AG10803 (cell line): ENCODE measurements at regions not wholly inside any gene's neighbourhood (a gene's known extent, or its start where the extent isn't known, plus 50 kb on each side); places are given as distances from the start of the nearest gene placed in this dataset.
"Not testable (repeated sequence)": the region's sequence is repeated elsewhere in the genome, so short reads cannot be mapped to it uniquely, and the experiment has no call there.

Source experiments
- DNase-seq: peaks from one replicate; pipeline ENCODE4 v3.0.0; 2010; ENCODE audit warnings: low read depth
- H3K4me3 ChIP-seq: 2 replicates; pipeline ENCODE4 v1.5.1; 2011; ENCODE audit warnings: mild to moderate bottlenecking, low read length, control low read depth
- TF ChIP-seq, protein P1 (sequence below): conservative IDR thresholded peaks from 2 replicates; pipeline ENCODE4 v1.5.1; 2011; ENCODE audit warnings: mild to moderate bottlenecking, low read length, control low read depth, inconsistent platforms

DNA sequence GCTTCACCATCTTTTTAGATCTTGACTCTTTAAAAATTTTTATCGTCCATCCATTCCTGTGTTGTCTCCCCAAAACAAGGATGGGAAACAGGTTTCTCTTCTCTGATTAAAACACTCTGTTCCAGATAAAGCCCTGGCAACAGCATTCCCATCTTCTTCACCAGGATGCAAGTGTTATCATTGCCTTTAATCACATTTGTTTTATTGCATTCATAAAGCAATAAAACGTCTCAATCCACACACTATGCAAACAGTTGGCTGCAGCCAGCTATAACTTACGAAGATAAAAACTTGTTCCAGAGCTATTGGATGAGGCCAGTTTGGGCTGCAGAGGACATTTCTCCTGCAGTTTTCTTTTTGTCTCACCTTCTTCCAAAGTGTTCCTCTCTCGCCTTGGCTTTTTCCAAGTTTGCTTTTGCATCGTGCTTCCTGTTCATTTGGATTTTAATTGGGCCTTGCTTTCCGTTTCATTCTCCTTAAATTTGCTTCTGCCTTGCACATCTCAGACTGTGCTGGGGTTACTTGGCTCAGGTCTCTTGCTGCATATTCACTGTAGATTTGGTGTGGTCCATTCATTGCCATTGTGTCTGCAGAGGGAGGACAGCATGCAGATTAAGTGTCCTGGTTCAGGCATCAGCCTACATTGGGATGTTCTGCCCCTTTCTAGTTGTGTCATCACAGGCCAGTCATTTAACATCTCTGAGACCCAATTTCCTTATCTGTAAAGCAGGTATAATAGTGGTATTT is 136.5 kb upstream of the LIFR start:
- TF ChIP-seq, protein P1, sequence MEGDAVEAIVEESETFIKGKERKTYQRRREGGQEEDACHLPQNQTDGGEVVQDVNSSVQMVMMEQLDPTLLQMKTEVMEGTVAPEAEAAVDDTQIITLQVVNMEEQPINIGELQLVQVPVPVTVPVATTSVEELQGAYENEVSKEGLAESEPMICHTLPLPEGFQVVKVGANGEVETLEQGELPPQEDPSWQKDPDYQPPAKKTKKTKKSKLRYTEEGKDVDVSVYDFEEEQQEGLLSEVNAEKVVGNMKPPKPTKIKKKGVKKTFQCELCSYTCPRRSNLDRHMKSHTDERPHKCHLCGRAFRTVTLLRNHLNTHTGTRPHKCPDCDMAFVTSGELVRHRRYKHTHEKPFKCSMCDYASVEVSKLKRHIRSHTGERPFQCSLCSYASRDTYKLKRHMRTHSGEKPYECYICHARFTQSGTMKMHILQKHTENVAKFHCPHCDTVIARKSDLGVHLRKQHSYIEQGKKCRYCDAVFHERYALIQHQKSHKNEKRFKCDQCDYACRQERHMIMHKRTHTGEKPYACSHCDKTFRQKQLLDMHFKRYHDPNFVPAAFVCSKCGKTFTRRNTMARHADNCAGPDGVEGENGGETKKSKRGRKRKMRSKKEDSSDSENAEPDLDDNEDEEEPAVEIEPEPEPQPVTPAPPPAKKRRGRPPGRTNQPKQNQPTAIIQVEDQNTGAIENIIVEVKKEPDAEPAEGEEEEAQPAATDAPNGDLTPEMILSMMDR, result no peak

GRCh38 chr5:38695021-38695958 is 138.8 kb upstream of the LIFR start:
- TF ChIP-seq, protein P1, result no peak
- no peak overlapping the region for H3K4me3 ChIP-seq
- no peak for DNase-seq

More for the DNA sequence above, 136.5 kb upstream of the LIFR start:
- DNase-seq, result no peak
- H3K4me3 ChIP-seq, result no peak overlapping the region

- TF ChIP-seq, protein P1, result no peak
- H3K4me3 ChIP-seq, result no peak overlapping the region
- peak; percentile 58 for DNase-seq
Measured at GRCh38 chr5:38697013-38697412, 140.6 kb upstream of the LIFR start.

DNA sequence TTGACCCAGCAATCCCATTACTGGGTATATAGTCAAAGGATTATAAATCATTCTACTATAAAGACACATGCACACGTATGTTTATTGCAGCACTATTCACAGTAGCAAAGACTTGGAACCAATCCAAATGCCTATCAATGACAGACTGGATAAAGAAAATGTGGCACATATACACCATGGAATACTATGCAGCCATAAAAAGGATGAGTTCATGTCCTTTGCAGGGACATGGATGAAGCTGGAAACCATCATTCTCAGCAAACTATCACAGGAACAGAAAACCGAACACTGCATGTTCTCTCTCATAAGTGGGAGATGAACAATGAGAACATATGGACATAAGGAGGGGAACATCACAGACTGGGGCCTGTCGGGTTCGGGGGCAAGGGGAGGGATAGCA is 140.3 kb upstream of the OSMR start:
- H3K4me3 ChIP-seq, result not testable (repeated sequence)

GRCh38 chr5:38706376-38706775 is 139.4 kb upstream of the OSMR start:
- DNase-seq, result no peak
- TF ChIP-seq, protein P1, result no peak
- no peak overlapping the region for H3K4me3 ChIP-seq

More for the DNA sequence above, 140.3 kb upstream of the OSMR start:
- DNase-seq, result not testable (repeated sequence)

- DNase-seq, result no peak
- H3K4me3 ChIP-seq, result no peak overlapping the region
- TF ChIP-seq, protein P1, result no peak
Measured at GRCh38 chr5:38707352-38708210, 138.2 kb upstream of the OSMR start.
